K562 (cell line): ENCODE measurements at regions not wholly inside any gene's neighbourhood (a gene's known extent, or its start where the extent isn't known, plus 50 kb on each side); places are given as distances from the start of the nearest gene placed in this dataset.

Experiments used
- ATAC-seq: fragments of 200-7000 bp; cut with Tn5 transposase; 3 replicates; pipeline ENCODE4 v1.9.1; 2020; ENCODE audit warnings: moderate library complexity
- BruUV-seq: library from RNA; stranded (reverse); fragments of 400-500 nt; replicated peaks from 2 replicates; lab custom pipeline; 2021; lab: Mats Ljungman, UMichigan
- CTCF ChIA-PET: fragments of 300-600 bp; formaldehyde crosslinking; extraction: SDS; loops from one replicate; lab custom pipeline; 2021; ENCODE audit warnings: low intra/inter-chr PET ratio; lab: Yijun Ruan, JAX
- POLR2A ChIA-PET: fragments of 300-600, 350-650 bp; sonication (Branson Sonifier 250); formaldehyde crosslinking; extraction: SDS; loops from one replicate; lab custom pipeline; 2021; ENCODE audit warnings: antibody characterized with exemption, inconsistent platforms; lab: Yijun Ruan, JAX
- DNase-seq, 4 experiments: peaks; one replicate each; pipeline versions ENCODE4 v3.0.0 to v3.0.0-alpha.2; 2011 to 2018; ENCODE audit warnings: low spot score in 3 of 4, mixed read lengths in 3 of 4; ENCODE audit errors: extremely low read depth in 1 of 4
- FAIRE-seq: peaks from 2 replicates; lab custom pipeline; 2011; peaks lifted over from hg19 to GRCh38; lab: Jason Lieb, UNC
- H2AFZ ChIP-seq: 2 replicates; pipeline ENCODE4 v1.6.0; 2011; ENCODE audit warnings: low read depth, low read length, control low read depth, inconsistent platforms
- H3K27ac ChIP-seq: fragments of 200-600 bp; 3 replicates; pipeline ENCODE4 v1.8.0; 2011; ENCODE audit warnings: low read depth, mild to moderate bottlenecking, control low read depth, inconsistent platforms, low read length, moderate library complexity, mixed read lengths; ENCODE audit errors: extremely low read depth
- H3K27me3 ChIP-seq, 2 experiments: fragments of 300-600 bp in 1 of 2; 2 replicates in 1 of 2; 3 replicates in 1 of 2; pipeline versions ENCODE4 v1.6.0 to v1.8.0; 2011; ENCODE audit warnings: inconsistent platforms in 2 of 2, low read length in 2 of 2, mild to moderate bottlenecking in 1 of 2, mixed read lengths in 1 of 2, moderate library complexity in 1 of 2; ENCODE audit not compliant: control insufficient read depth in 2 of 2, insufficient read depth in 2 of 2
- H3K36me3 ChIP-seq: fragments of 300-600 bp; 3 replicates; pipeline ENCODE4 v1.8.0; 2011; ENCODE audit warnings: mild to moderate bottlenecking, low read length, inconsistent platforms; ENCODE audit not compliant: control insufficient read depth, insufficient read depth
- H3K4me1 ChIP-seq, 2 experiments: fragments of 200-600 bp in 1 of 2; replicated peaks in 1 of 2; 2 replicates in 1 of 2; 3 replicates in 1 of 2; pipeline versions ENCODE4 v1.5.1 to v1.8.0; 2011; ENCODE audit warnings: inconsistent platforms in 2 of 2, low read length in 2 of 2, mild to moderate bottlenecking in 1 of 2, mixed read lengths in 1 of 2, moderate library complexity in 1 of 2; ENCODE audit not compliant: control insufficient read depth in 2 of 2, insufficient read depth in 2 of 2
- H3K4me2 ChIP-seq: 2 replicates; pipeline ENCODE4 v1.6.1; 2011; ENCODE audit warnings: low read length, control low read depth, inconsistent platforms, mixed read lengths; ENCODE audit not compliant: insufficient read depth
- H3K4me3 ChIP-seq: fragments of 200-600 bp; sonication (generic), shearing (Covaris generic); 2 replicates; pipeline ENCODE4 v1.5.1; 2016; ENCODE audit warnings: control low read depth, inconsistent platforms
- H3K79me2 ChIP-seq: fragments of 200-600 bp; 3 replicates; pipeline ENCODE4 v1.8.0; 2011; ENCODE audit warnings: low read length, inconsistent platforms; ENCODE audit not compliant: control insufficient read depth, insufficient read depth
- H3K9ac ChIP-seq, 2 experiments: 2 replicates each; pipeline versions ENCODE4 v1.6.0 to v1.6.1; 2011; ENCODE audit warnings: low read depth in 2 of 2, low read length in 2 of 2, control low read depth in 1 of 2, inconsistent platforms in 1 of 2, mild to moderate bottlenecking in 1 of 2, mixed read lengths in 1 of 2; ENCODE audit not compliant: insufficient read depth in 1 of 2
- H3K9me1 ChIP-seq: one replicate; pipeline ENCODE4 v1.6.0; 2011; ENCODE audit warnings: inconsistent platforms, mild to moderate bottlenecking, low read length, moderate library complexity; ENCODE audit not compliant: control insufficient read depth, insufficient read depth
- H3K9me3 ChIP-seq: replicated peaks from 2 replicates; pipeline ENCODE4 v1.5.1; 2011; ENCODE audit warnings: low read depth, low read length, inconsistent platforms; ENCODE audit not compliant: control insufficient read depth, insufficient read depth
- H4K20me1 ChIP-seq: replicated peaks from 2 replicates; pipeline ENCODE4 v1.6.1; 2011; ENCODE audit warnings: low read length, inconsistent platforms, mixed read lengths; ENCODE audit not compliant: control insufficient read depth, insufficient read depth
- CREB5 ChIP-seq: fragments of 250-450 bp; sonication (Bioruptor Pico); IDR thresholded peaks from 2 replicates; pipeline ENCODE4 v1.5.0; 2020; ENCODE audit warnings: mild to moderate bottlenecking
- DDX20 ChIP-seq: fragments of 450-650 bp; IDR thresholded peaks from 2 replicates; pipeline ENCODE4 v1.6.1; 2016; ENCODE audit warnings: missing genetic modification characterization, low read depth, mild to moderate bottlenecking, missing compliant biosample characterization, moderate library complexity
- DLX4 ChIP-seq: fragments of 250-450 bp; sonication (Bioruptor Pico); IDR thresholded peaks from 2 replicates; pipeline ENCODE4 v1.6.1; 2021; ENCODE audit warnings: mild to moderate bottlenecking
- E2F3 ChIP-seq: fragments of 250-450 bp; sonication (Bioruptor Pico); IDR thresholded peaks from 2 replicates; pipeline ENCODE4 v1.4.0; 2020; ENCODE audit warnings: mild to moderate bottlenecking
- KAT2B ChIP-seq: IDR thresholded peaks from one replicate; pipeline ENCODE4 v1.6.1; 2012; ENCODE audit warnings: low read depth, mild to moderate bottlenecking, control low read depth, inconsistent platforms, low read length, moderate library complexity
- RBM17 ChIP-seq: fragments of 200-400 bp; formaldehyde crosslinking; IDR thresholded peaks from 2 replicates; pipeline ENCODE4 v1.6.1; 2017; ENCODE audit warnings: low read depth, mild to moderate bottlenecking, low read length, borderline replicate concordance
- RBM25 ChIP-seq: fragments of 200-400 bp; formaldehyde crosslinking; IDR thresholded peaks from 2 replicates; pipeline ENCODE4 v1.6.1; 2018; ENCODE audit warnings: low read length, low read depth, moderate library complexity; ENCODE audit not compliant: severe bottlenecking
- SIRT6 ChIP-seq: IDR thresholded peaks from one replicate; pipeline ENCODE4 v1.6.1; 2012; ENCODE audit warnings: low read depth, mild to moderate bottlenecking, control low read depth, inconsistent platforms, low read length, moderate library complexity
- WHSC1 ChIP-seq: IDR thresholded peaks from one replicate; pipeline ENCODE4 v1.6.1; 2012; ENCODE audit warnings: low read length, control low read depth, inconsistent platforms
- ZFP91 ChIP-seq: sonication (generic); formaldehyde crosslinking; IDR thresholded peaks from 2 replicates; pipeline ENCODE4 v1.8.0; 2022; ENCODE audit warnings: mild to moderate bottlenecking, missing genetic modification reagents
- ZNF584 ChIP-seq: fragments of 200-800 bp; sonication (Bioruptor generic); IDR thresholded peaks from 2 replicates; pipeline ENCODE4 v1.6.1; 2016; ENCODE audit warnings: low read depth, mild to moderate bottlenecking, missing genetic modification characterization, missing compliant biosample characterization
- WGBS: fragments of 100-300 bp; shearing (Covaris generic); methylation state at CpG from one replicate; pipeline ENCODE4 v1.1.6; 2016; ENCODE audit warnings: low coverage, mixed read lengths; ENCODE audit not compliant: insufficient coverage; ENCODE audit errors: missing lambda C conversion rate; 5-methylcytosine and 5-hydroxymethylcytosine counted together
- in situ Hi-C: fragments of 300-500 bp; cut with MboI; formaldehyde crosslinking; loops from 4 replicates; pipeline ENCODE4 v1.15.0; 2018; ENCODE audit warnings: inconsistent platforms, mixed read lengths
- intact Hi-C: fragments of 100-400 bp; cut with micrococcal nuclease; formaldehyde crosslinking; loops from 2 replicates; pipeline ENCODE4 v1.14.2; 2022
- TF ChIP-seq, protein P1 (sequence below): fragments of 250-450 bp; sonication (Bioruptor Pico); IDR thresholded peaks from 2 replicates; pipeline ENCODE4 v1.8.0; 2022; ENCODE audit warnings: inconsistent platforms, mild to moderate bottlenecking, moderate library complexity, borderline replicate concordance

DNA sequence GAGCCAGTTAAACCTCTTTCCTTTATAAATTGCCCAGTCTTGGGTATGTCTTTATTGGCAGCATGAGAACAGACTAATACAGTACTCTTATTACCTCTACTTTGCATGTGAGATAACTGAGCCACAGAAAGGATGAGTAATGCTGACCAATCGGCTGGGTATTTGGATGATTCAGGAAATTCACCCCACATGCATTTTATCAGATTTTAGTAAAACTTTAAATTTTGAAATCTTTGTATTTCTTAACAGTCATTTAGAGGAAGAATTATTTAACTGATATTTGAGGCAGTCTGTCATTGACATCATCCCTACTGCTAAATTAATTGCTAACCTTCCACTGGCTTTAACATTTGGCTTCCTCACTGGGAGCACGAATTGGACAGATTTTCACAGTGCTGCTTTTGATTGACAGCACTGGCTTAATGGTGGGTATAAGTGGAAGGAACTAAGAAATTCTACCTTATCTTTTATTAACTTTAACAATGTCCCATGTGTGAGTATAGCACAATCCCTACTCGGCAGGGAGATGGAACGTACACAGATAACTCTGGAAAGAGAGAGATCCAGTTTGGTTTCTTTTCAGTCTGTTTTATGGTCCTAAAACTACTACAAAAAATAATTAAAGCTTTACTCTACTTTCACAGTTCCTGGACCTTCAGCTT, 261.0 kb downstream of the DACT1 start:
- H3K4me1 ChIP-seq, result no peaks in the 10 kb centered on the region
- BruUV-seq, result no TSS peak
- no peaks in the 10 kb centered on the region for H3K79me2 ChIP-seq

More for the DNA sequence above, 261.0 kb downstream of the DACT1 start:
- H3K9ac ChIP-seq, result no peak overlapping the region
- H4K20me1 ChIP-seq, result no peaks in the 10 kb centered on the region
- no peak overlapping the region for H3K4me2 ChIP-seq
- intact Hi-C loops, result no loop called here
- ATAC-seq (no peak), FAIRE-seq (no peak), DNase-seq (no peak)
- 0% methylated on average over 4 of the region's 4 CpGs for WGBS
- H3K27me3 ChIP-seq, result no peaks in the 10 kb centered on the region
- H3K36me3 ChIP-seq, result no peaks in the 10 kb centered on the region
- H3K9me1 ChIP-seq, result no peaks in the 10 kb centered on the region
- TF ChIP-seq RBM25, result no peak
- no peak for TF ChIP-seq CREB5 (CRISPR knock-in tag)
- no peak for TF ChIP-seq RBM17
- TF ChIP-seq ZNF584 (CRISPR knock-in tag), result no peak
- TF ChIP-seq DLX4 (CRISPR knock-in tag), result no peak
- no peak for TF ChIP-seq DDX20 (tag)
- no peak for TF ChIP-seq WHSC1
- TF ChIP-seq, protein P1, sequence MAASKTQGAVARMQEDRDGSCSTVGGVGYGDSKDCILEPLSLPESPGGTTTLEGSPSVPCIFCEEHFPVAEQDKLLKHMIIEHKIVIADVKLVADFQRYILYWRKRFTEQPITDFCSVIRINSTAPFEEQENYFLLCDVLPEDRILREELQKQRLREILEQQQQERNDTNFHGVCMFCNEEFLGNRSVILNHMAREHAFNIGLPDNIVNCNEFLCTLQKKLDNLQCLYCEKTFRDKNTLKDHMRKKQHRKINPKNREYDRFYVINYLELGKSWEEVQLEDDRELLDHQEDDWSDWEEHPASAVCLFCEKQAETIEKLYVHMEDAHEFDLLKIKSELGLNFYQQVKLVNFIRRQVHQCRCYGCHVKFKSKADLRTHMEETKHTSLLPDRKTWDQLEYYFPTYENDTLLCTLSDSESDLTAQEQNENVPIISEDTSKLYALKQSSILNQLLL (CRISPR knock-in tag), result no peak
- TF ChIP-seq SIRT6, result no peak
- no peak for TF ChIP-seq KAT2B
- TF ChIP-seq E2F3 (CRISPR knock-in tag), result no peak
- no peak for TF ChIP-seq ZFP91 (CRISPR knock-in tag)
- no peak overlapping the region for H2AFZ ChIP-seq
- no peak overlapping the region for H3K27ac ChIP-seq
- ChIA-PET CTCF (no interaction called here), POLR2A (no interaction called here)
- H3K4me3 ChIP-seq, result no peak overlapping the region
- H3K9me3 ChIP-seq, result no peaks in the 10 kb centered on the region
- in situ Hi-C loops, result no loop called here
